IMR-90 (cell line): ENCODE measurements at regions not wholly inside any gene's neighbourhood (a gene's known extent, or its start where the extent isn't known, plus 50 kb on each side); places are given as distances from the start of the nearest gene placed in this dataset.
"Not testable (repeated sequence)": the region's sequence is repeated elsewhere in the genome, so short reads cannot be mapped to it uniquely, and the experiment has no call there.

Source experiments
- CTCF ChIP-seq: conservative IDR thresholded peaks from 2 replicates; pipeline ENCODE4 v1.5.1; 2012; ENCODE audit warnings: mild to moderate bottlenecking, low read depth, low read length, improper control_type of control experiment
- MAFK ChIP-seq: IDR thresholded peaks from 2 replicates; pipeline ENCODE4 v1.6.1; 2012; ENCODE audit warnings: low read depth, low read length, improper control_type of control experiment
- POLR2A ChIP-seq: IDR thresholded peaks from 2 replicates; pipeline ENCODE4 v1.6.1; 2012; ENCODE audit warnings: mild to moderate bottlenecking, low read depth, low read length
- RFX5 ChIP-seq: IDR thresholded peaks from 2 replicates; pipeline ENCODE4 v1.8.0; 2012; ENCODE audit warnings: low read depth, mild to moderate bottlenecking, low read length, moderate library complexity
- SMC3 ChIP-seq: fragments of 150-350 bp; IDR thresholded peaks from 2 replicates; pipeline ENCODE4 v1.6.1; 2016; ENCODE audit warnings: low read depth, mild to moderate bottlenecking, antibody characterized with exemption, low read length, moderate library complexity

GRCh38 chr19:23533441-23533840 lies 138.2 kb upstream of the ZNF91 start:
- not testable (repeated sequence) for TF ChIP-seq POLR2A, CTCF, RFX5, MAFK, SMC3
